HCT116 (cell line): ENCODE measurements at regions not wholly inside any gene's neighbourhood (a gene's known extent, or its start where the extent isn't known, plus 50 kb on each side); places are given as distances from the start of the nearest gene placed in this dataset.

Experiments used
- ATAC-seq: fragments of 200-7000 bp; cut with Tn5 transposase; 2 replicates; pipeline ENCODE4 v1.9.1; 2020; ENCODE audit warnings: mild to moderate bottlenecking, moderate library complexity
- BruUV-seq: library from RNA; stranded (reverse); fragments of 400-500 nt; replicated peaks from 2 replicates; lab custom pipeline; 2021; lab: Mats Ljungman, UMichigan
- CTCF ChIA-PET: fragments of 300-600 bp; sonication (Branson Sonifier 250); formaldehyde crosslinking; loops from one replicate; lab custom pipeline; 2021; ENCODE audit warnings: antibody characterized with exemption; lab: Charles Lee
- POLR2A ChIA-PET: fragments of 300-600, 350-600 bp; sonication (Branson Sonifier 250); formaldehyde crosslinking; loops from one replicate; lab custom pipeline; 2021; ENCODE audit warnings: antibody characterized with exemption; lab: Charles Lee
- RAD21 ChIA-PET, 2 experiments: fragments of 300-600 bp; sonication (Branson Sonifier 250); formaldehyde crosslinking; loops; one replicate each; lab custom pipeline; 2023; ENCODE audit warnings: low total read pairs in 2 of 2; ENCODE audit not compliant: uncharacterized antibody in 2 of 2, unreplicated experiment in 2 of 2, low non-redundant PET in 1 of 2; lab: Charles Lee
- DNase-seq: peaks from one replicate; pipeline ENCODE4 v3.0.0-alpha.2; 2010; ENCODE audit warnings: low read depth, low spot score
- H2AFZ ChIP-seq: fragments of 200-600 bp; shearing (Covaris generic), sonication (generic); 2 replicates; pipeline ENCODE4 v1.6.1; 2017; ENCODE audit warnings: low read depth, mixed run types, mixed read lengths, antibody characterized with exemption, low read length; ENCODE audit not compliant: poor library complexity, severe bottlenecking
- H3K27ac ChIP-seq: 2 replicates; pipeline ENCODE4 v1.5.1; 2012; ENCODE audit warnings: low read depth, low read length
- H3K27me3 ChIP-seq: fragments of 200-600 bp; sonication (generic); 2 replicates; pipeline ENCODE4 v1.6.1; 2016; ENCODE audit warnings: mixed run types, low read length, mixed read lengths; ENCODE audit not compliant: insufficient read depth
- H3K36me3 ChIP-seq, 2 experiments: fragments of 200-500 bp in 1 of 2; fragments of 200-600 bp in 1 of 2; sonication (Bioruptor generic) in 1 of 2; sonication (generic) in 1 of 2; 2 replicates each; pipeline versions ENCODE4 v1.5.1 to v1.6.1; 2014 to 2016; ENCODE audit warnings: low read length in 2 of 2, inconsistent platforms in 1 of 2, mixed read lengths in 1 of 2, mixed run types in 1 of 2; ENCODE audit not compliant: insufficient read depth in 2 of 2, control insufficient read depth in 1 of 2
- H3K4me1 ChIP-seq, 2 experiments: fragments of 200-600 bp in 1 of 2; sonication (generic) in 1 of 2; 2 replicates each; pipeline versions ENCODE4 v1.5.1 to v1.6.1; 2012 to 2017; ENCODE audit warnings: low read length in 2 of 2, inconsistent platforms in 1 of 2, mild to moderate bottlenecking in 1 of 2, mixed read lengths in 1 of 2, mixed run types in 1 of 2, moderate library complexity in 1 of 2; ENCODE audit not compliant: insufficient read depth in 2 of 2, control insufficient read depth in 1 of 2
- H3K4me2 ChIP-seq: fragments of 200-600 bp; sonication (generic); 2 replicates; pipeline ENCODE4 v1.6.1; 2017; ENCODE audit warnings: mixed run types, low read length, mixed read lengths
- H3K4me3 ChIP-seq, 2 experiments: fragments of 200-600 bp in 1 of 2; sonication (generic) in 1 of 2; replicated peaks in 1 of 2; 2 replicates each; pipeline ENCODE4 v1.5.1; 2011 to 2016; ENCODE audit warnings: low read length in 2 of 2, control low read depth in 1 of 2, low read depth in 1 of 2, mild to moderate bottlenecking in 1 of 2, mixed read lengths in 1 of 2, mixed run types in 1 of 2
- H3K79me2 ChIP-seq: fragments of 200-600 bp; sonication (generic); 2 replicates; pipeline ENCODE4 v1.6.1; 2017; ENCODE audit warnings: mild to moderate bottlenecking, mixed run types, low read length, moderate library complexity, mixed read lengths; ENCODE audit not compliant: insufficient read depth
- H3K9ac ChIP-seq: fragments of 200-600 bp; sonication (generic); 2 replicates; pipeline ENCODE4 v1.6.1; 2016; ENCODE audit warnings: low read length, mixed read lengths
- H3K9me2 ChIP-seq: fragments of 200-600 bp; sonication (generic), shearing (Covaris generic); 2 replicates; pipeline ENCODE4 v1.6.1; 2017; ENCODE audit warnings: mixed run types, mild to moderate bottlenecking, moderate library complexity; ENCODE audit not compliant: insufficient read depth
- H3K9me3 ChIP-seq, 2 experiments: fragments of 200-500 bp in 1 of 2; fragments of 200-600 bp in 1 of 2; sonication (Bioruptor generic) in 1 of 2; sonication (generic) in 1 of 2; 2 replicates each; pipeline ENCODE4 v1.6.1; 2014 to 2017; ENCODE audit warnings: low read length in 2 of 2, mixed read lengths in 2 of 2, inconsistent platforms in 1 of 2, low read depth in 1 of 2, mild to moderate bottlenecking in 1 of 2, mixed run types in 1 of 2, moderate library complexity in 1 of 2; ENCODE audit not compliant: control insufficient read depth in 1 of 2, insufficient read depth in 1 of 2
- H4K20me1 ChIP-seq: fragments of 200-600 bp; sonication (generic), shearing (Covaris generic); 2 replicates; pipeline ENCODE4 v1.6.1; 2017; ENCODE audit warnings: mixed run types, mild to moderate bottlenecking, moderate library complexity; ENCODE audit not compliant: insufficient read depth
- CBX3 ChIP-seq: IDR thresholded peaks from 2 replicates; pipeline ENCODE4 v1.6.1; 2012; ENCODE audit warnings: low read depth
- CEBPB ChIP-seq: IDR thresholded peaks from 2 replicates; pipeline ENCODE4 v1.6.1; 2012; ENCODE audit warnings: low read depth
- EGR1 ChIP-seq: IDR thresholded peaks from 2 replicates; pipeline ENCODE4 v1.6.1; 2012; ENCODE audit warnings: low read depth
- EZH2 ChIP-seq: fragments of 200-600 bp; sonication (generic); IDR thresholded peaks from 2 replicates; pipeline ENCODE4 v1.6.1; 2017; ENCODE audit warnings: antibody characterized with exemption, mixed run types
- EZH2phosphoT487 ChIP-seq: fragments of 200-600 bp; IDR thresholded peaks from 2 replicates; pipeline ENCODE4 v1.6.1; 2018; ENCODE audit warnings: antibody characterized with exemption, borderline replicate concordance
- FOSL1 ChIP-seq: IDR thresholded peaks from 2 replicates; pipeline ENCODE4 v1.6.1; 2012; ENCODE audit warnings: low read depth
- POLR2A ChIP-seq: IDR thresholded peaks from 2 replicates; pipeline ENCODE4 v1.7.0; 2011; ENCODE audit warnings: borderline replicate concordance; ENCODE audit not compliant: insufficient read depth, insufficient read length; ENCODE audit errors: extremely low read depth
- POLR2AphosphoS5 ChIP-seq: IDR thresholded peaks from 2 replicates; pipeline ENCODE4 v1.6.1; 2011; ENCODE audit warnings: mild to moderate bottlenecking, low read depth, low read length, moderate library complexity
- RAD21 ChIP-seq: IDR thresholded peaks from 2 replicates; pipeline ENCODE4 v1.6.1; 2012; ENCODE audit warnings: low read depth, mild to moderate bottlenecking
- SIN3A ChIP-seq: IDR thresholded peaks from 2 replicates; pipeline ENCODE4 v1.6.1; 2012; ENCODE audit warnings: low read depth
- YY1 ChIP-seq: IDR thresholded peaks from 2 replicates; pipeline ENCODE4 v1.6.1; 2011; ENCODE audit warnings: low read length, low read depth, moderate library complexity, mild to moderate bottlenecking; ENCODE audit not compliant: insufficient replicate concordance; ENCODE audit errors: extremely low read depth
- intact Hi-C: fragments of 100-400 bp; cut with micrococcal nuclease; formaldehyde crosslinking; loops from 2 replicates; pipeline ENCODE4 v1.10.0; 2022
- TF ChIP-seq, protein P1 (sequence below): IDR thresholded peaks from 2 replicates; pipeline ENCODE4 v1.6.1; 2012

DNA sequence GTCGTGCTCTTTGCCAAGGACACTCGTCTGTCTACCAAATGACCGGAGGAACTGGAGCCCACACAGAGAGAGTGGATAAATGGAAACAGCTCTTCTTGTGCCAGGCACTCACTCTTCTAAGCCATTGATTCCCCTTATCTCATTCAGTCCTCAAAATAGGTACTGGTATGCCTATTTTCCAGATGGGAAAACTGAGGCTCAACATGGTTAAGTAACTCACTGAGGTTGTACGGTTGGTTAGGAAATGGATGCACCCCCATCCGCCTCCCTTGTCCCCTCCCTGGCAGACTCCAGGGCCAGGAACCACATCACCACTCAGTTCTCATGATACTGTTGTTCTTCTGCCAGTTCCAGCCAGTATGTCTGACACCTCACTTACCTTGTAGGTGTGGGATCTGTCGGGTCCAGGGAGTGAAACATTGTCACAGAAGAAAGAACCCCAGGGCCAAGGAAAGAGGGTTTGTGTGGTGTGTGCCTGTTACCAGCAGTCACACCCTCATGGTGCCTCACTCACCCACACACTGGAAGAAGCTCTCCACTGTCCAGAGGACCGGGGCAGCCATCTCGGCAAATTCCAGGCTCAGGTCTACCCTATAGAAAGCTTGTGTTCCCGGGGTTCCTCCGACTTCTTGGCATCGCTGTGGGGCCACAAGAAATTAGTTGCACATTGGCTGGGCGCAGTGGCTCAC is 58.8 kb upstream of the TARDBP start:
- no peak for TF ChIP-seq SIN3A
- TF ChIP-seq, protein P1, sequence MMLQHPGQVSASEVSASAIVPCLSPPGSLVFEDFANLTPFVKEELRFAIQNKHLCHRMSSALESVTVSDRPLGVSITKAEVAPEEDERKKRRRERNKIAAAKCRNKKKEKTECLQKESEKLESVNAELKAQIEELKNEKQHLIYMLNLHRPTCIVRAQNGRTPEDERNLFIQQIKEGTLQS = no peak
- TF ChIP-seq EZH2 = no peak
- TF ChIP-seq FOSL1 = no peak
- TF ChIP-seq YY1 = no peak
- TF ChIP-seq EZH2phosphoT487 = no peak
- no peak for TF ChIP-seq CEBPB
- no peak for TF ChIP-seq POLR2A
- no peak for TF ChIP-seq EGR1
- no peak for TF ChIP-seq POLR2AphosphoS5
- TF ChIP-seq CBX3 = no peak
- no peak for TF ChIP-seq RAD21
- no peak overlapping the region for H3K4me3 ChIP-seq
- H3K9ac ChIP-seq = no peak overlapping the region
- H3K27me3 ChIP-seq = no peaks in the 10 kb centered on the region
- no peaks in the 10 kb centered on the region for H3K4me1 ChIP-seq
- H2AFZ ChIP-seq = no peak overlapping the region
- intact Hi-C loops = no loop called here
- no peaks in the 10 kb centered on the region for H3K9me2 ChIP-seq
- DNase-seq = no peak
- ATAC-seq = no peak
- H3K9me3 ChIP-seq = peaks cover 0 to 3% of the 10 kb centered on the region in 2 experiments; a peak in 1 of 4 replicates
- ChIA-PET RAD21 (no interaction called here), POLR2A (no interaction called here), CTCF (no interaction called here)
- H3K79me2 ChIP-seq = no peaks in the 10 kb centered on the region
- H3K27ac ChIP-seq = no peak overlapping the region
- H3K36me3 ChIP-seq = no peaks in the 10 kb centered on the region
- H4K20me1 ChIP-seq = no peaks in the 10 kb centered on the region
- BruUV-seq = no TSS peak
- H3K4me2 ChIP-seq = no peak overlapping the region
